ENCODE measurements at regions not wholly inside any gene's neighbourhood (a gene's known extent, or its start where the extent isn't known, plus 50 kb on each side); places are given as distances from the start of the nearest gene placed in this dataset.

DNA sequence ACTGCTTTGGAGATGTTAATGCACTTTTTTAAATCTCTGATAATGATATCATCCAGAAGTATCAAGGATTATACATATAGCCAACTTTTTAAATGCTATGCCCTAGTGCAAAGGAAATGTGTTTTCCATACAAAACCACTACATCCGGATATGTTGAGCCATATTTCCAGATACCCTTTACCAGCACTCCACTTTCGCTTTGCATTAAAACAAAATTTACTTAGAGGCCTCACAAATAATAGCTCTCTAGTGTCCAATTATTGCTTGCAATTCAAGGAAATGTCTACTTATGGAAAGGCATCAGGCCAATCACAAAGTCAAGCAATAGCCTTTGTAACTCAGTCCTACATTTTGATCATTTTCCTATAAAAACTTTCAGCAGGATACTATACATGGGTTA lies 1072.8 kb upstream of the INTU start:
- TF ChIP-seq, protein P1, sequence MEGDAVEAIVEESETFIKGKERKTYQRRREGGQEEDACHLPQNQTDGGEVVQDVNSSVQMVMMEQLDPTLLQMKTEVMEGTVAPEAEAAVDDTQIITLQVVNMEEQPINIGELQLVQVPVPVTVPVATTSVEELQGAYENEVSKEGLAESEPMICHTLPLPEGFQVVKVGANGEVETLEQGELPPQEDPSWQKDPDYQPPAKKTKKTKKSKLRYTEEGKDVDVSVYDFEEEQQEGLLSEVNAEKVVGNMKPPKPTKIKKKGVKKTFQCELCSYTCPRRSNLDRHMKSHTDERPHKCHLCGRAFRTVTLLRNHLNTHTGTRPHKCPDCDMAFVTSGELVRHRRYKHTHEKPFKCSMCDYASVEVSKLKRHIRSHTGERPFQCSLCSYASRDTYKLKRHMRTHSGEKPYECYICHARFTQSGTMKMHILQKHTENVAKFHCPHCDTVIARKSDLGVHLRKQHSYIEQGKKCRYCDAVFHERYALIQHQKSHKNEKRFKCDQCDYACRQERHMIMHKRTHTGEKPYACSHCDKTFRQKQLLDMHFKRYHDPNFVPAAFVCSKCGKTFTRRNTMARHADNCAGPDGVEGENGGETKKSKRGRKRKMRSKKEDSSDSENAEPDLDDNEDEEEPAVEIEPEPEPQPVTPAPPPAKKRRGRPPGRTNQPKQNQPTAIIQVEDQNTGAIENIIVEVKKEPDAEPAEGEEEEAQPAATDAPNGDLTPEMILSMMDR (IDR thresholded peaks at IDR 0.05; ENCODE audit: insufficient read depth, low read depth, low read length) = no peak
- TF ChIP-seq EZH2 (IDR thresholded peaks at IDR 0.05; ENCODE audit: insufficient read depth, low read length) = no peak
